ENCODE measurements at regions not wholly inside any gene's neighbourhood (a gene's known extent, or its start where the extent isn't known, plus 50 kb on each side); places are given as distances from the start of the nearest gene placed in this dataset.

DNA sequence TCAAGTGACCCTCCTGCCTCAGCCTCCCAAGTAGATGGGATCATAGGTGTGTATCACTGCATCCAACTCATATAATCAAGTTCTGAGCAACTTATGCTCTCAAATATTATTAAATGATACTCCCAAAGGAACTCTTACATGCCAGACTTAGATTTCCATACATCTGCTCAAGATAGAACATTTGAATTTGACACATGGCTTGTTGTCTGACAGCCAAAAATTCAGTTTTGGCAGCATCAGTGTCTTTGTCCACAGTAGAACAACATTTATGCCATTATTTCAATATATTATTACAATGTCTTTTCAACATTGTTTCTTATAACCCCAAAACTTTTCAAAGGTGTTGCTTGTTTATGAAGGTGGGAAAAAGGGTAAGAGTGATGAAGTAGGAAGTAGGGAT is 116.2 kb downstream of the SUCNR1 start:
- in situ Hi-C loops (cut with HindIII; ENCODE audit: low pct_unique_long_range_greater_than_20kb, low sequenced_read_pairs), result no loop called here
- no peak for DNase-seq (ENCODE audit: low read depth)

DNA sequence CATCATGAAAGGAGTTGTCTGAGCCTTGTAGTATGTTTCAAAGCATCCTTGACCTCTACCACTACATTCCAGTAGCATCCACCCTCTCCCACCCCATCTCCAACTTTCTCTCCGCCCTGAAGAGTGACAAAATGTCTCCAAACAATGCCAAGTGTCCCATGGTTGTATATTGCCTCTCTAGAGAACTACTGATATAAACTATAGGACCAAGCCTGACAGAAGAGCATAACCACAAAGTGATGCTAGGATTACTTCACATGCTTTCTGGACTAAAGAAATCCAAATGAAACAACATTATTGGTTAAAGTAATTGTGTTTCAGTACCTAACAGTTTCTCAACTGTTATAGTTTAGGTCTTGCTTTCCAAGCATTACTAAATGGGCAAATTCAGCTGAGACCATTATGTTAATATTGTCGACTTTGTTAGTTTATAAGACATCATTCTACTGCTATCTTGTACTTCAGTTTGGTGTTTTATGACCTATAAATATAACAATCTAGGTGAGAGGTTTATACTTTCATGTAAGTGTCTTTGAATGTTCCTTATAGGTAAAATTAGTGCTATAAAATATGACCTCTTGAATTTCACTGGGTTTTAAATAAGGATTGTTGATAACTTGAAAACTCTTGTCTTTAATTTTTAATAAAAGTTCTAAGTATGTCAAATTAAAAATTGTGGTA is 117.4 kb downstream of the SUCNR1 start:
- no peak for DNase-seq (ENCODE audit: low read depth)
- in situ Hi-C loops (cut with HindIII; ENCODE audit: low pct_unique_long_range_greater_than_20kb, low sequenced_read_pairs), result no loop called here

DNA sequence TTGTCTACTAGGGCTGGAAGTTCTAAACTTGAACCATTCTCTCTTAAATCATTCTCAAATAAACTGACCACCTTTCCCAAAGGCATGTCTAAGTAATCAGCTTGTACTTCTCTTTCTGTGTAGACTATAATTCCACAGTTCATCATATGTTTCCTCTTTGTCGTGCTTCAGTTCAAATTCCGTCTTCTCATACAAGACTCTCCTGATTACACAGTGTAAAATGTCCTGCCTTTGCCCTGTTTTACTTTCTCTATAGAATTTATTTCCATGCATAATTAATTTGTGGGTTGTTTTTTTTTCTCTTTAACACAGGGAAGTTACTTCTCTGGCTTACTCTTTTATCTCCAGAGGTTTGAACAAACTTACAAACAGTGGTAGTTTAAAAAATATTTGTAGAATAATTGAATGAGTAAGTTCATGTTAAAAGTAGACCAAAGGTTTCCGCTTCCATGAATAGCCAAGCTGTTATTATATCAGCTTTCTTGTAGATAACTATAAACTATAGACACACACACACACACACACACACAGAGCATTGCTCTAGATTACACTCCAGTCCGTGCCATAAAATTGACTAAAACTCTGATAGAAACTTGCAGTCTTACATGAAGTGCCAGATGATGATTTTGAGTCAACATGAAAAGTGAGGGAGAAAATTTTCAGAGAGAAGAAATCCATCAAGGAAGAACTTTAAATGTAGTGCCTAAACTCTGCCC is 119.0 kb downstream of the SUCNR1 start:
- no peak for DNase-seq (ENCODE audit: low read depth)
- in situ Hi-C loops (cut with HindIII; ENCODE audit: low pct_unique_long_range_greater_than_20kb, low sequenced_read_pairs), result no loop called here

DNA sequence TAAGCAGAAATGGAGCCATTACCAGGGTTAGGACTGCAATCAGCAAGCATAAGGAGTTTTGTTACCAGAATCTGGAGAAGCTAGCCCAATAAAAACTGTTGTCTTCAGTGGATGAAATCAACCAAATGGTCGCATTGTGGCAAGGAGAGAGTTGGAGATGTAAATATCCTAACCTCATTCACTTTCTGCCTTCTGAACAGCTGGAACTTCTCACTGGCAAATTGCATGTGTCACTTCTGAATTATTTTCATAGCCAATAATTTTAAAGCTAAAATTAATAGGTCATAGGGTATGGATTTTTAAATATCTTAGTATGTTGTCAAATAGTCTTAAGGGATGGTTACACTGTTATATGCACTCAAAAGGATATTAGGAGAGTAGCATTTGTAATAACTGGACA is 121.6 kb downstream of the SUCNR1 start:
- in situ Hi-C loops (cut with HindIII; ENCODE audit: low pct_unique_long_range_greater_than_20kb, low sequenced_read_pairs), result no loop called here
- DNase-seq (ENCODE audit: low read depth), result no peak

- DNase-seq (ENCODE audit: low read depth), result no peak
- in situ Hi-C loops (cut with HindIII; ENCODE audit: low pct_unique_long_range_greater_than_20kb, low sequenced_read_pairs), result no loop called here
Observed at GRCh38 chr3:151998744-151999143, 125.3 kb downstream of the SUCNR1 start.

DNA sequence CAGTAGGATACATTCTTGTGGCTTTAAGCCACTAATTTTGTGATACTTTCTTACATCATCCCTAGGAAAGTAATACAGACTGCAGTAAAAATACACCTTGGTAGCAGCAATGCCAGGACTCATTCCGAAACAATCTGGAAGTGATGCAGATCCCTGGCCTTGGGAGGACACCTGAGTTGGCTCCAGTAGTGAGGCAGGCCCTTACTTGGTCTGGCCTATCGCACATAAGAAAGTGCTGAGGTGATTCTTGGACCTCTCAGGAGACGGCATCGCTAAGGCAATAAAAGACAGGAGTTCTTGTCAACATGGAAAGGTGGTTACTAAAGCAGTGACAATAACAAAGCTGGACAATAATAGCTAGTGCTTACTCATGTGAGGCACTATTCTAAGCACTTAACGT is 126.5 kb downstream of the SUCNR1 start:
- in situ Hi-C loops (cut with HindIII; ENCODE audit: low pct_unique_long_range_greater_than_20kb, low sequenced_read_pairs), result no loop called here
- DNase-seq (ENCODE audit: low read depth), result no peak

- in situ Hi-C loops (cut with HindIII; ENCODE audit: low pct_unique_long_range_greater_than_20kb, low sequenced_read_pairs), result no loop called here
- no peak for DNase-seq (ENCODE audit: low read depth)
Observed at GRCh38 chr3:152011812-152012735, 138.6 kb downstream of the SUCNR1 start.

GRCh38 chr3:152019508-152019907 is 146.1 kb downstream of the SUCNR1 start:
- in situ Hi-C loops (cut with HindIII; ENCODE audit: low pct_unique_long_range_greater_than_20kb, low sequenced_read_pairs), result no loop called here
- DNase-seq (ENCODE audit: low read depth), result no peak

GRCh38 chr3:152021951-152022461 is 148.6 kb downstream of the SUCNR1 start:
- in situ Hi-C loops (cut with HindIII; ENCODE audit: low pct_unique_long_range_greater_than_20kb, low sequenced_read_pairs), result no loop called here

DNA sequence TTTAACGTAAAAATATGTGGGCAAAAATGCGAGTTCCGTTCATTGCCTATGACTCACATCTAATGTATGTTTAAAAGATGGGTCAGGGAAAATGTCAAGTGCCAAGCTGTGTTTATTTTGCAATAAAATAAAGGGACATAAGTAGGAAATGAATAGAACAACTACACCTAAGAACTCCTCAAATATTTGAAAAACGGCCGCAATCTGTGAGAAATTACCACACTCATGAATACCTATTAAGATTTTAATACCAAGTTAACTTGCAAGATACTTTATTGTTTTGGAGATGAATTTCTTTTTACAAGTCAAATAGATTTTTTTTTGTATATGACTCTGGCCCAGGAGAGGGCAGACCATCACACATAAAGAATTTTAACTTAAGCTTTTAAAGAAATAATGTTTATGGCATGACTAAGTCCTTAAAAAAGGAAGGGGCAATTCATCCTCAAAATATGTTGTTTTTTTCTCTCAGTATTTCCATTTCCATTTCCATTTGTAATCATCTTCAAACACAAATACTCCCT is 152.7 kb downstream of the SUCNR1 start:
- peak; percentile 78 for DNase-seq (ENCODE audit: low read depth)

More at GRCh38 chr3:152021951-152022461, 148.6 kb downstream of the SUCNR1 start:
- no peak for DNase-seq (ENCODE audit: low read depth)

DNA sequence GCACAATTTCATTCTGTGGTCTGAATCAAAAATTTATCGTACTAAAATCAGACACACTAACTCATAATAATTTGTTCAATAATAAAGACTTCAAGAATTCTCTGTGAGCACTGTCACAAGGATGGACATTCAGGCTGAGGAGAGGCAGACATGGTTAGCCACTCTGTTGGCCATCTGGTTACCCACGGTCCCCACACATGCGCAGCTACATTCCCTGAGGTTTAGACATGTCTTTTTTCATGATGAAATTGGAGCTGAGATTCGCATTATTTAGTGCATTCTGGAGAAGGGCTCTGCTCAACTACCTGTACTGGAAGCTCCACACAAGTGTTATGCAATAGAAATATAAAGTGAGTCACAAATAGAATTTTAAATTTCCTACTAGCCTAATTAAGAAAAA is 156.9 kb downstream of the SUCNR1 start:
- in situ Hi-C loops (cut with HindIII; ENCODE audit: low pct_unique_long_range_greater_than_20kb, low sequenced_read_pairs), result no loop called here
- DNase-seq (ENCODE audit: low read depth), result no peak

More for the DNA sequence above, 152.7 kb downstream of the SUCNR1 start:
- in situ Hi-C loops (cut with HindIII; ENCODE audit: low pct_unique_long_range_greater_than_20kb, low sequenced_read_pairs), result no loop called here

DNA sequence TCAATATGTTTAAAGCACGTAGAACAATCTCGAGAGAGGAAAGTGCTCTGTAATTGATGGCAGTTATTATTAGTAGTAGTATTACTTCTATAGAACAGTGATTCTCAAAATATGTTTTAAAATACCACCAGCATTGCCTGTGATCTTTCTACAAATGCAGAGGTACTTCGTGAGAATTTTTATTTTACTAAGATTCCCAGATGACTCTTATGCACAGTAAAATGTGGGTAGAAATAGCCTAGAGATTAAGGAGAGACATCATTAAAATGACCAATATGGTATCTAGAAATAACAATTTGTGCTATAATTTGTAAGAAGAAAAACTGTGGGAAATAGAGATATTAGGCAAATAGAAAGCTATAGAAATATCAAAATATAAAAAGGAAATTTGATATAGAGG is 157.9 kb downstream of the SUCNR1 start:
- in situ Hi-C loops (cut with HindIII; ENCODE audit: low pct_unique_long_range_greater_than_20kb, low sequenced_read_pairs), result no loop called here

GRCh38 chr3:152037297-152037696 is 163.9 kb downstream of the SUCNR1 start:
- DNase-seq (ENCODE audit: low read depth), result no peak
- in situ Hi-C loops (cut with HindIII; ENCODE audit: low pct_unique_long_range_greater_than_20kb, low sequenced_read_pairs), result no loop called here

More for the DNA sequence above, 157.9 kb downstream of the SUCNR1 start:
- DNase-seq (ENCODE audit: low read depth), result no peak

GRCh38 chr3:152037953-152038352 is 164.5 kb downstream of the SUCNR1 start:
- DNase-seq (ENCODE audit: low read depth), result no peak
- in situ Hi-C loops (cut with HindIII; ENCODE audit: low pct_unique_long_range_greater_than_20kb, low sequenced_read_pairs), result no loop called here

- in situ Hi-C loops (cut with HindIII; ENCODE audit: low pct_unique_long_range_greater_than_20kb, low sequenced_read_pairs), result no loop called here
- no peak for DNase-seq (ENCODE audit: low read depth)
Observed at GRCh38 chr3:152038490-152038889, 165.0 kb downstream of the SUCNR1 start.

GRCh38 chr3:152039887-152040286 is 166.4 kb downstream of the SUCNR1 start:
- DNase-seq (ENCODE audit: low read depth), result no peak
- in situ Hi-C loops (cut with HindIII; ENCODE audit: low pct_unique_long_range_greater_than_20kb, low sequenced_read_pairs), result no loop called here

- in situ Hi-C loops (cut with HindIII; ENCODE audit: low pct_unique_long_range_greater_than_20kb, low sequenced_read_pairs), result no loop called here
- DNase-seq (ENCODE audit: low read depth), result no peak
Observed at GRCh38 chr3:152040319-152040718, 166.9 kb downstream of the SUCNR1 start.

GRCh38 chr3:152043620-152044019 is 170.2 kb downstream of the SUCNR1 start:
- in situ Hi-C loops (cut with HindIII; ENCODE audit: low pct_unique_long_range_greater_than_20kb, low sequenced_read_pairs), result no loop called here
- DNase-seq (ENCODE audit: low read depth), result no peak
